Esophagus squamous epithelium (tissue), 5 donors: ENCODE measurements at regions not wholly inside any gene's neighbourhood (a gene's known extent, or its start where the extent isn't known, plus 50 kb on each side); places are given as distances from the start of the nearest gene placed in this dataset.

Source experiments
- DNase-seq: peaks from one replicate; lab custom pipeline; 2025; lab: John Stamatoyannopoulos, UW
- H3K27ac ChIP-seq, 4 donors: fragments of 200-600 bp; sonication (generic); one replicate each; pipeline ENCODE4 v1.5.1; 2016 to 2019; ENCODE audit warnings: mild to moderate bottlenecking in 1 of 4
- H3K27me3 ChIP-seq, 4 donors: fragments of 200-600 bp; sonication (generic); 1 replicate in 3 of 4; 2 replicates in 1 of 4; pipeline versions ENCODE4 v1.5.1 to v1.6.0; 2017 to 2021; ENCODE audit warnings: antibody characterized with exemption in 1 of 4
- H3K36me3 ChIP-seq, 3 donors: fragments of 200-600 bp; sonication (generic); one replicate each; pipeline ENCODE4 v1.5.1; 2016 to 2019
- H3K4me1 ChIP-seq, 3 donors: fragments of 200-600 bp; sonication (generic); one replicate each; pipeline ENCODE4 v1.5.1; 2017 to 2019
- H3K4me3 ChIP-seq, 4 donors: fragments of 200-600 bp; sonication (generic); 1 replicate in 3 of 4; 2 replicates in 1 of 4; pipeline ENCODE4 v1.5.1; 2016 to 2019; ENCODE audit warnings: mild to moderate bottlenecking in 2 of 4, moderate library complexity in 1 of 4
- H3K9me3 ChIP-seq, 3 donors: fragments of 200-600 bp; sonication (generic); one replicate each; pipeline ENCODE4 v1.5.1; 2016 to 2019
- POLR2A ChIP-seq, 4 donors: fragments of 450-650 bp; IDR thresholded peaks; one replicate each; pipeline ENCODE4 v1.6.1; 2017; ENCODE audit warnings: antibody characterized with exemption in 4 of 4, mild to moderate bottlenecking in 4 of 4, moderate library complexity in 3 of 4
- WGBS, 2 donors: methylation state at CpG; one replicate each; pipeline ENCODE4 v1.1.5; 2018; 5-methylcytosine and 5-hydroxymethylcytosine counted together
- intact Hi-C: fragments of 100-400 bp; cut with DNase I; formaldehyde crosslinking; loops from one replicate; pipeline ENCODE4 v1.15.0; 2022
- TF ChIP-seq, protein P1 (sequence below), 6 experiments: fragments of 450-650 bp in 4 of 6; fragments of 200-600 bp in 2 of 6; sonication (generic) in 2 of 6; IDR thresholded peaks; one replicate each; pipeline ENCODE4 v1.5.1; 2016 to 2019; ENCODE audit warnings: antibody characterized with exemption in 6 of 6, mild to moderate bottlenecking in 4 of 6, moderate library complexity in 4 of 6
- donor health status: DM: yes; HTN: yes; CAD: no.

DNA sequence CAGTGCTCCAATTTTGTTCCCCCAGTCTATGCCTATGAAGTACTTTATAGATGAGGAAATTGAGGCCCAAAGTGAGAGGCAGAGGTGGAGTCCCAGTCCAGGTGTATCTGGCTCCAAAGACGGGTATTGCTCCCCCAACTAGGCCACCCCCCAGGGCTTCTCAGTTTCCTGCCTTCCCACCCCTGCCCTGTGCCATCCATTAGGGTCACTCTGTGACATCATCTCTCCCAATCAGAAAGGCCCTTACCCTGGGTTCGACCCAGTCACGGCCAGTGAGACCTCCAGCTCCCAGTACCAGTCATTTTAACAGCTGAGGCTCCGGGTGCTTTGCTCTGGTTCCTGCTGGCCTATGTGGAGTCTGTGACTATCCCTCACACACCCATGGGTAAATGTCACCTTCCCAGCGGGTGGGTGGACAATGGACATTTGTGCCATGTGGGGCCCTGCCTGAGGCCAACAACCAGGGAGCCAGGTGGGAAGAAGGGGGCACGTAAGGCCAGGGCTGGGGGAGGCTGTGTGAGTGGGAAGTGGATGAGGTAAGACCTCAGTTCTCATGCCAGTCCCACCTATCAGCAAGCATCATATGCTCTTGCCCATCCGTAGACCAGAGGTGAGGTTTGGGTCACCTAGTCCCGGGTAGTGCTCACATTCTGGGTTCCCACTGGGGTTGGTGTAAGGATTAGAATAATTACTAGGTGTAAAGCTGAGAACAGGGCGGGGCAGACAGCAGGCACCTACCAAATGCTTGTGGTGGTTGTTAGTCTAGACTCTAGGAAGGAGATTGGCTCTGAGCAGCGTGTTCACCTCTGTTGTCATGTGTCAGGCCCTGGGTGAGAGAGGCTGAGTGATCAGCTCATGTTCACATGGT is 685.9 kb downstream of the MATN1 start:
- Histone ChIP-seq H3K4me1 (no peaks in the 10 kb centered on the region), H3K9me3 (no peaks in the 10 kb centered on the region), H3K27me3 (peaks cover 0 to 23% (median 0%) of the 10 kb centered on the region in 4 donors), H3K36me3 (no peaks in the 10 kb centered on the region), H3K27ac (no peak overlapping the region), H3K4me3 (no peak overlapping the region)
- 65 to 82% methylated on average over 5 of the region's 10 CpGs for WGBS, 2 donors
- intact Hi-C loops, result no loop called here
- DNase-seq, result no peak
- TF ChIP-seq, protein P1, sequence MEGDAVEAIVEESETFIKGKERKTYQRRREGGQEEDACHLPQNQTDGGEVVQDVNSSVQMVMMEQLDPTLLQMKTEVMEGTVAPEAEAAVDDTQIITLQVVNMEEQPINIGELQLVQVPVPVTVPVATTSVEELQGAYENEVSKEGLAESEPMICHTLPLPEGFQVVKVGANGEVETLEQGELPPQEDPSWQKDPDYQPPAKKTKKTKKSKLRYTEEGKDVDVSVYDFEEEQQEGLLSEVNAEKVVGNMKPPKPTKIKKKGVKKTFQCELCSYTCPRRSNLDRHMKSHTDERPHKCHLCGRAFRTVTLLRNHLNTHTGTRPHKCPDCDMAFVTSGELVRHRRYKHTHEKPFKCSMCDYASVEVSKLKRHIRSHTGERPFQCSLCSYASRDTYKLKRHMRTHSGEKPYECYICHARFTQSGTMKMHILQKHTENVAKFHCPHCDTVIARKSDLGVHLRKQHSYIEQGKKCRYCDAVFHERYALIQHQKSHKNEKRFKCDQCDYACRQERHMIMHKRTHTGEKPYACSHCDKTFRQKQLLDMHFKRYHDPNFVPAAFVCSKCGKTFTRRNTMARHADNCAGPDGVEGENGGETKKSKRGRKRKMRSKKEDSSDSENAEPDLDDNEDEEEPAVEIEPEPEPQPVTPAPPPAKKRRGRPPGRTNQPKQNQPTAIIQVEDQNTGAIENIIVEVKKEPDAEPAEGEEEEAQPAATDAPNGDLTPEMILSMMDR (IDR thresholded peaks at IDR 0.05), result no peak
- no peak for TF ChIP-seq POLR2A (IDR thresholded peaks at IDR 0.05)

- intact Hi-C loops, result no loop called here
- TF ChIP-seq, protein P1 (IDR thresholded peaks at IDR 0.05), result no peak
- no peak for TF ChIP-seq POLR2A (IDR thresholded peaks at IDR 0.05)
- Histone ChIP-seq H3K9me3 (no peaks in the 10 kb centered on the region), H3K4me3 (no peak overlapping the region), H3K27me3 (peaks cover 0 to 23% (median 0%) of the 10 kb centered on the region in 4 donors), H3K27ac (no peak overlapping the region), H3K4me1 (no peaks in the 10 kb centered on the region), H3K36me3 (no peaks in the 10 kb centered on the region)
- no peak for DNase-seq
Observed at GRCh38 chr1:30036666-30037065, 686.7 kb downstream of the MATN1 start.

DNA sequence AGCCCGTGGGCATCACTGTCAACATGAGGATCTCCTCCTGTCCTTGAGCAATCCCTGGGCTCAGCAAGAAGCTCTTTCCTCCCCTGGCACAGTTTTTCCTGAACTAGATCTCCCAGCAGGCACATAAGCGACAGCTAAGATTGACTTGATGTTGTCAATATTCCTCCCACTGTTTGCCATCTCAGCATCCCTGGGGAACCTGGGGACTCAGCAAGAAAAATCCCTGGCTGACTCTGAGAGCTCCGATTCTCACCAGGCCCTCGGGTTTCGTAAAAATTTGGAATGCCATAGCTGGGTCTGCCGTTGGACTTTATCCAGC is 687.2 kb downstream of the MATN1 start:
- Histone ChIP-seq H3K4me1 (no peaks in the 10 kb centered on the region), H3K27me3 (peaks cover 0 to 23% (median 0%) of the 10 kb centered on the region in 4 donors), H3K27ac (no peak overlapping the region), H3K36me3 (no peaks in the 10 kb centered on the region), H3K9me3 (no peaks in the 10 kb centered on the region), H3K4me3 (no peak overlapping the region)
- DNase-seq, result no peak
- intact Hi-C loops, result no loop called here
- 78 to 83% methylated on average over 5 to 6 of the region's 6 CpGs for WGBS, 2 donors
- TF ChIP-seq POLR2A (IDR thresholded peaks at IDR 0.05), result no peak

DNA sequence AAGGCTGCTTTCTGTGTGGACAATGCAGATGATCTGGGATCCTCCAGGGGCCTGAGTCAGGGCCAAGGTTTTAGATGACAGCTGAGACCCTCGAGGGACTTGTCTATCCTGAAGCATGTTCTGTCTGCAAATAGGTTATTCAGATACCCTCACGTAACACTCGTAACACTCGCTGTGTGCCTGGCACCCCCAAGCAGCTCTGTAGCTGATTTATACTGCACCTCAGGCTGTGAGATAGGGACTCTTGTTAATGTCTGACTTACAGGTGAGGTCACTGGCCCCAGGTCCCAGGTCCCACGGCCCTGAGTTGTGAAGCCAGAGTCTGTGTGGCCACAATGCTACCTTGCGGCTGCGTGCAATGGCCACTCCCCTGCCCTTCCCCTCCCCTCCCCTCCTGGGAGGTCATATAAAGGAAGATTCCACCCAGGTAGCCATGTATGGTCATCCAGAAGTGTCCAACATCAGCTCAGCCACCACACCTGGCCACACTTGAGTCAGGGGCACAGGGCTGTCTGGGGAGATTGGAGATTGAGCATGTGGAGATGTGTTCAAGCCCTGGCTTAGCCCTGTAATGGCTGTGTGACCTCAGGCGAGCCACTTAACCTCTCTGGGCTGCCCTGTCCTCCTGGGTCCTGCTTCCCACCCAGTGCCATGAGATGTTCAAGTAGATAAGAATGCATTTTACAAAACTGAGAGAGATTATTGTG is 687.7 kb downstream of the MATN1 start:
- 53 to 56% methylated on average over 2 to 6 of the region's 8 CpGs for WGBS, 2 donors
- peaks cover 0 to 23% (median 0%) of the 10 kb centered on the region in 4 donors for H3K27me3 ChIP-seq
- no peak overlapping the region for H3K4me3 ChIP-seq
- TF ChIP-seq POLR2A (IDR thresholded peaks at IDR 0.05), result no peak
- TF ChIP-seq, protein P1 (IDR thresholded peaks at IDR 0.05), result no peak
- H3K27ac ChIP-seq, result no peak overlapping the region
- H3K9me3 ChIP-seq, result no peaks in the 10 kb centered on the region
- no peaks in the 10 kb centered on the region for H3K36me3 ChIP-seq
- H3K4me1 ChIP-seq, result no peaks in the 10 kb centered on the region
- intact Hi-C loops, result no loop called here
- DNase-seq, result no peak

DNA sequence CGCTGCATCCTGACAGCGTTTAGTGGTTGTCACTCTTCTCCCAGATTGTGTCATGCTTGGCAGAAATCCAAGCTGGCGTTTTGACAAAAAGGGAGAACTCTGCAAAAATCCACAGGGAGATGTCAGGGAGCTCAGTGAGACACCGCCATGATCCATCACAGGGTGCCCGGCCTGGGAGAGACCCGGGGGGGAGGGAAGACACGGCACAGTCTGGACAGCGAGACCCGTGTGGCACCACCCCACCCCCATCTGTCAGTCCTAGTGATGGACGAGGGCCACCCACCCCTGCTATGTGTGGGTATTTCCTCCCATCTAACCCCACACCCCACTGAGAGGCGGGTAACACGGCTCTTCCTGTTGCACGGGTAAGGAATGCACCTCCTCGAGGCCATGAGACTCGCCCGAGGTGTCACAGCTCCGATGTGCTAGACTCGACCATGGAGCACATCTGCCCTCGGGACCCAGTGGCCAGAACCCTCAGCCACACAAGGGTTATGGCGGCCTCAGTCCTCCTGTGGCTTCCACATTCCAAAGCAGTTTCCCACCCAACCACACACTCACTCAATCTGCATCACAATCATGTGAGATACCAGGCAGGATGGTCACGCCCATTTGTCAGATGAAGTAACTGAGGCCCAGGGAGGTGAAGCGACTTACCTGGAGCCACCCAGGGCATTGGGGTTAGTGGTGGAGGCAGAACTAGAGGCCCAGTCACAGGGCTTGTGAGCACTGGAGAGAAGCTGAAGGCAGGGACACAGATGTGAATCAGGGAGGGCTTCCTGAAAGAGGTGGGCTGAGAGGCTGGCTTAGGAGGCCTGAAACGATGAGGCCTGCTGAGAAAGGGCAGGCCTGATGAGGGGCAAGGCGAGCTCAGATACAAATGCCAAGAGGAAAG is 688.5 kb downstream of the MATN1 start:
- WGBS, 2 donors, result 52 to 53% methylated on average over 8 to 14 of the region's 24 CpGs
- Histone ChIP-seq H3K4me3 (no peak overlapping the region), H3K27ac (no peak overlapping the region), H3K27me3 (peaks cover 0 to 23% (median 0%) of the 10 kb centered on the region in 4 donors), H3K4me1 (no peaks in the 10 kb centered on the region), H3K9me3 (no peaks in the 10 kb centered on the region), H3K36me3 (no peaks in the 10 kb centered on the region)
- TF ChIP-seq POLR2A (IDR thresholded peaks at IDR 0.05), result no peak
- TF ChIP-seq, protein P1 (IDR thresholded peaks at IDR 0.05), result no peak
- intact Hi-C loops, result no loop called here
- DNase-seq, result no peak
